ENCODE measurements at regions not wholly inside any gene's neighbourhood (a gene's known extent, or its start where the extent isn't known, plus 50 kb on each side); places are given as distances from the start of the nearest gene placed in this dataset.

- DNase-seq (ENCODE audit: low spot score): no peak
- H3K9me3 Mint-ChIP-seq (ENCODE audit: low read depth): no peaks in the 10 kb centered on the region
- no peaks in the 10 kb centered on the region for H3K36me3 Mint-ChIP-seq (ENCODE audit: low read depth)
- no peak overlapping the region for H3K4me3 Mint-ChIP-seq (ENCODE audit: unreplicated experiment)
- H3K27ac Mint-ChIP-seq (ENCODE audit: unreplicated experiment): no peak overlapping the region
- no peaks in the 10 kb centered on the region for H3K27me3 Mint-ChIP-seq (ENCODE audit: low read depth)
- H3K4me1 Mint-ChIP-seq (ENCODE audit: low read depth): peaks cover 14% of the 10 kb centered on the region
- no peak for TF ChIP-seq CTCF (IDR thresholded peaks at IDR 0.05)
These were observed 107.0 kb upstream of the C1QTNF9B start for GRCh38 chr13:24004142-24004899.

- Mint-ChIP-seq H3K27me3 (ENCODE audit: low read depth) (no peaks in the 10 kb centered on the region), H3K9me3 (ENCODE audit: low read depth) (no peaks in the 10 kb centered on the region), H3K4me3 (ENCODE audit: unreplicated experiment) (no peak overlapping the region), H3K36me3 (ENCODE audit: low read depth) (no peaks in the 10 kb centered on the region), H3K27ac (ENCODE audit: unreplicated experiment) (no peak overlapping the region), H3K4me1 (ENCODE audit: low read depth) (peaks cover 14% of the 10 kb centered on the region)
- no peak for TF ChIP-seq CTCF (IDR thresholded peaks at IDR 0.05)
- DNase-seq (ENCODE audit: low spot score): no peak
These were observed 107.7 kb upstream of the C1QTNF9B start for GRCh38 chr13:24004971-24005370.

GRCh38 chr13:24005755-24006281, 108.5 kb upstream of the C1QTNF9B start:
- TF ChIP-seq CTCF (IDR thresholded peaks at IDR 0.05): no peak
- Mint-ChIP-seq H3K27ac (ENCODE audit: unreplicated experiment) (peak overlapping the region; percentile 4), H3K36me3 (ENCODE audit: low read depth) (no peaks in the 10 kb centered on the region), H3K9me3 (ENCODE audit: low read depth) (no peaks in the 10 kb centered on the region), H3K27me3 (ENCODE audit: low read depth) (peaks cover under 1% of the 10 kb centered on the region), H3K4me1 (ENCODE audit: low read depth) (peaks cover 14% of the 10 kb centered on the region), H3K4me3 (ENCODE audit: unreplicated experiment) (no peak overlapping the region)
- no peak for DNase-seq (ENCODE audit: low spot score)

- TF ChIP-seq CTCF (IDR thresholded peaks at IDR 0.05): no peak
- no peak for DNase-seq (ENCODE audit: low spot score)
- Mint-ChIP-seq H3K27me3 (ENCODE audit: low read depth) (peaks cover 3% of the 10 kb centered on the region), H3K9me3 (ENCODE audit: low read depth) (no peaks in the 10 kb centered on the region), H3K4me3 (ENCODE audit: unreplicated experiment) (no peak overlapping the region), H3K4me1 (ENCODE audit: low read depth) (peaks cover 14% of the 10 kb centered on the region), H3K27ac (ENCODE audit: unreplicated experiment) (no peak overlapping the region), H3K36me3 (ENCODE audit: low read depth) (no peaks in the 10 kb centered on the region)
These were observed 109.4 kb upstream of the C1QTNF9B start for GRCh38 chr13:24006520-24007248.

- TF ChIP-seq CTCF (IDR thresholded peaks at IDR 0.05): no peak
- H3K4me1 Mint-ChIP-seq (ENCODE audit: low read depth): peaks cover 14% of the 10 kb centered on the region
- H3K27ac Mint-ChIP-seq (ENCODE audit: unreplicated experiment): no peak overlapping the region
- peaks cover 4% of the 10 kb centered on the region for H3K27me3 Mint-ChIP-seq (ENCODE audit: low read depth)
- H3K9me3 Mint-ChIP-seq (ENCODE audit: low read depth): no peaks in the 10 kb centered on the region
- H3K4me3 Mint-ChIP-seq (ENCODE audit: unreplicated experiment): no peak overlapping the region
- no peak for DNase-seq (ENCODE audit: low spot score)
- no peaks in the 10 kb centered on the region for H3K36me3 Mint-ChIP-seq (ENCODE audit: low read depth)
These were observed 110.8 kb upstream of the C1QTNF9B start for GRCh38 chr13:24007979-24008620.

All from chondrocyte (in vitro differentiated cells).